GM12878 (cell line): ENCODE measurements at regions not wholly inside any gene's neighbourhood (a gene's known extent, or its start where the extent isn't known, plus 50 kb on each side); places are given as distances from the start of the nearest gene placed in this dataset.

ENCODE experiments used
- ATAC-seq: fragments of 200-7000 bp; cut with Tn5 transposase; 3 replicates; pipeline ENCODE4 v1.9.1; 2020; ENCODE audit warnings: mild to moderate bottlenecking, moderate library complexity
- BruUV-seq: library from RNA; stranded (reverse); fragments of 400-500 nt; replicated peaks from 2 replicates; lab custom pipeline; 2021; lab: Mats Ljungman, UMichigan
- CTCF ChIA-PET: fragments of 300-600 bp; sonication (Branson Sonifier 250); formaldehyde crosslinking; extraction: SDS; loops from one replicate; lab custom pipeline; 2021; ENCODE audit warnings: inconsistent platforms; lab: Yijun Ruan, JAX
- POLR2A ChIA-PET: fragments of 350-600 bp; formaldehyde crosslinking; extraction: SDS; loops from one replicate; lab custom pipeline; 2021; ENCODE audit warnings: inconsistent platforms; lab: Charles Lee
- RAD21 ChIA-PET: fragments of 300-600 bp; sonication (Branson Sonifier 250); formaldehyde crosslinking; loops from one replicate; lab custom pipeline; 2023; ENCODE audit warnings: antibody characterized with exemption; ENCODE audit not compliant: unreplicated experiment; lab: Charles Lee
- SMC1A ChIA-PET: fragments of 300-600 bp; sonication (Branson Sonifier 250); formaldehyde crosslinking; loops from one replicate; lab custom pipeline; 2023; ENCODE audit not compliant: unreplicated experiment, uncharacterized antibody; lab: Charles Lee
- DNase-seq: peaks from one replicate; pipeline ENCODE4 v3.0.0-alpha.2; 2011; ENCODE audit warnings: low read depth, low spot score
- FAIRE-seq: peaks from 3 replicates; lab custom pipeline; 2011; peaks lifted over from hg19 to GRCh38; lab: Jason Lieb, UNC
- H2AFZ ChIP-seq: 2 replicates; pipeline ENCODE4 v1.6.0; 2011; ENCODE audit warnings: low read depth, low read length, control low read depth; ENCODE audit not compliant: control insufficient read depth
- H3K27ac ChIP-seq: 2 replicates; pipeline ENCODE4 v1.5.1; 2011; ENCODE audit warnings: control low read depth; ENCODE audit not compliant: control insufficient read depth, insufficient read depth
- H3K27me3 ChIP-seq, 2 experiments: replicated peaks in 1 of 2; 2 replicates each; pipeline versions ENCODE4 v1.6.0 to v1.6.1; 2011; ENCODE audit warnings: low read length in 1 of 2; ENCODE audit not compliant: control insufficient read depth in 2 of 2, insufficient read depth in 2 of 2
- H3K36me3 ChIP-seq, 2 experiments: 2 replicates each; pipeline ENCODE4 v1.5.1; 2011; ENCODE audit warnings: low read length in 1 of 2; ENCODE audit not compliant: control insufficient read depth in 2 of 2, insufficient read depth in 2 of 2
- H3K4me1 ChIP-seq: 2 replicates; pipeline ENCODE4 v1.6.1; 2011; ENCODE audit warnings: mild to moderate bottlenecking, low read length, moderate library complexity, mixed read lengths; ENCODE audit not compliant: control insufficient read depth, insufficient read depth
- H3K4me2 ChIP-seq: 2 replicates; pipeline ENCODE4 v1.6.0; 2011; ENCODE audit warnings: control low read depth; ENCODE audit not compliant: control insufficient read depth, insufficient read depth
- H3K4me3 ChIP-seq: fragments of 200-600 bp; sonication (generic); 2 replicates; pipeline ENCODE4 v1.5.1; 2016
- H3K79me2 ChIP-seq: 2 replicates; pipeline ENCODE4 v1.6.0; 2011; ENCODE audit warnings: low read length; ENCODE audit not compliant: control insufficient read depth, insufficient read depth
- H3K9ac ChIP-seq: 2 replicates; pipeline ENCODE4 v1.8.0; 2011; ENCODE audit warnings: low read length, control low read depth, mixed read lengths; ENCODE audit not compliant: control insufficient read depth, insufficient read depth
- H3K9me3 ChIP-seq: replicated peaks from 3 replicates; pipeline ENCODE4 v1.5.1; 2011; ENCODE audit warnings: mild to moderate bottlenecking, low read length; ENCODE audit not compliant: control insufficient read depth, insufficient read depth
- H4K20me1 ChIP-seq: 2 replicates; pipeline ENCODE4 v1.6.0; 2011; ENCODE audit not compliant: control insufficient read depth, insufficient read depth
- ATF3 ChIP-seq: IDR thresholded peaks from 2 replicates; pipeline ENCODE4 v1.6.1; 2011; ENCODE audit warnings: low read depth, mild to moderate bottlenecking, low read length, moderate library complexity, borderline replicate concordance; ENCODE audit errors: extremely low read depth
- KAT2A ChIP-seq: conservative IDR thresholded peaks from 2 replicates; pipeline ENCODE4 v1.6.1; 2011; ENCODE audit warnings: low read depth, low read length; ENCODE audit not compliant: control insufficient read depth
- MYB ChIP-seq: fragments of 150-350 bp; IDR thresholded peaks from 2 replicates; pipeline ENCODE4 v1.6.1; 2014; ENCODE audit warnings: mild to moderate bottlenecking, low read depth, low read length, borderline replicate concordance
- PAX5 ChIP-seq: IDR thresholded peaks from 2 replicates; pipeline ENCODE4 v1.6.1; 2011; ENCODE audit warnings: low read depth, low read length, borderline replicate concordance
- POLR2A ChIP-seq: IDR thresholded peaks from 2 replicates; pipeline ENCODE4 v1.6.1; 2011; ENCODE audit warnings: low read depth, mild to moderate bottlenecking, low read length
- POLR2AphosphoS2 ChIP-seq: IDR thresholded peaks from 2 replicates; pipeline ENCODE4 v1.6.1; 2011; ENCODE audit warnings: low read depth, mild to moderate bottlenecking, low read length, improper control_type of control experiment, moderate library complexity
- SMC3 ChIP-seq: IDR thresholded peaks from 2 replicates; pipeline ENCODE4 v1.6.1; 2011; ENCODE audit warnings: low read length, improper control_type of control experiment, borderline replicate concordance
- STAT1 ChIP-seq: fragments of 450-650 bp; conservative IDR thresholded peaks from 2 replicates; pipeline ENCODE4 v1.6.1; 2014; ENCODE audit warnings: antibody characterized with exemption, mild to moderate bottlenecking
- ZBTB4 ChIP-seq: fragments of 450-650 bp; formaldehyde crosslinking; IDR thresholded peaks from 2 replicates; pipeline ENCODE4 v1.4.0; 2022; ENCODE audit warnings: mild to moderate bottlenecking, moderate library complexity
- WGBS: methylation state at CpG from one replicate; pipeline ENCODE4 v1.1.6; 2016; ENCODE audit warnings: low lambda C conversion rate; ENCODE audit not compliant: insufficient replicate concordance, insufficient coverage; ENCODE audit errors: missing lambda C conversion rate; 5-methylcytosine and 5-hydroxymethylcytosine counted together
- in situ Hi-C: fragments of 300-500 bp; cut with MboI; formaldehyde crosslinking; loops from 9 replicates; pipeline ENCODE4 v1.14.3; 2018; ENCODE audit warnings: mixed read lengths
- intact Hi-C: fragments of 100-400 bp; cut with micrococcal nuclease; formaldehyde crosslinking; loops from one replicate; pipeline ENCODE4 v1.14.2; 2022; ENCODE audit not compliant: unreplicated experiment

DNA sequence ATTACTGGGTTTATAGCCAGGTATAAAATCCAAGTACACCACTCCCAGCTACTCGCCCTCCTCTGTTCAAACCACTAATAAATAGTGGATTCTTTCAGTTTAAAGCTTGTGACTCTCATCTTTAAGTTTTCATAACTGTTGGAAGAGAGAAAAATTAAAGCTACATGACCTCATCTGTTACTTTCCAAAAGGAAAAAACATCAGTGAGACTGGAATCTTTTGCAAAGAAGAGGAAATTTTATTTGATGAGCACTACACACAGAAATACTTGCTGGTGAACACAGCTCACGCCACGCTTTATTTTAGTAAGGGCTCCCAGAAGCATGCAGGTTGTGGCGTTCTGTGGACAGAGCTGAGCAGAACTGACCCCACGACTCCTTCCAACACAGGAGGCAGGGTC is 527.0 kb upstream of the MGMT start (continued):
- TF ChIP-seq POLR2A = no peak
- TF ChIP-seq ATF3 = no peak
- no peak for TF ChIP-seq PAX5
- TF ChIP-seq SMC3 = no peak
- TF ChIP-seq KAT2A = no peak
- TF ChIP-seq MYB = no peak

- no peak overlapping the region for H3K9ac ChIP-seq
- no peak overlapping the region for H3K4me2 ChIP-seq
- in situ Hi-C loops (no loop called here), intact Hi-C loops (no loop called here)
- H3K9me3 ChIP-seq = no peaks in the 10 kb centered on the region
- FAIRE-seq (no peak), DNase-seq (no peak), ATAC-seq (no peak)
- 64% methylated on average over 6 of the region's 6 CpGs for WGBS
- no peak overlapping the region for H3K4me3 ChIP-seq
- ChIA-PET RAD21 (no interaction called here), POLR2A (no interaction called here), CTCF (no interaction called here), SMC1A (no interaction called here)
- no peaks in the 10 kb centered on the region for H3K79me2 ChIP-seq
- no peak overlapping the region for H3K27ac ChIP-seq
- TF ChIP-seq ZBTB4 (CRISPR knock-in tag) (no peak), PAX5 (no peak), POLR2AphosphoS2 (no peak), STAT1 (no peak)
- no peaks in the 10 kb centered on the region for H3K27me3 ChIP-seq
- H4K20me1 ChIP-seq = no peaks in the 10 kb centered on the region
- no peaks in the 10 kb centered on the region for H3K36me3 ChIP-seq
- H3K4me1 ChIP-seq = no peaks in the 10 kb centered on the region
- no TSS peak for BruUV-seq
- H2AFZ ChIP-seq = no peak overlapping the region
These were observed 523.9 kb upstream of the MGMT start for GRCh38 chr10:128943111-128943510.
